HEK293 (cell line): ENCODE measurements at regions not wholly inside any gene's neighbourhood (a gene's known extent, or its start where the extent isn't known, plus 50 kb on each side); places are given as distances from the start of the nearest gene placed in this dataset.

Experiments
- AEBP2 ChIP-seq: fragments of 450-650 bp; formaldehyde crosslinking; IDR thresholded peaks from 2 replicates; pipeline ENCODE4 v1.5.1; 2016; ENCODE audit warnings: missing biosample characterization, missing genetic modification characterization, borderline replicate concordance
- ATF2 ChIP-seq: fragments of 450-650 bp; formaldehyde crosslinking; IDR thresholded peaks from 2 replicates; pipeline ENCODE4 v1.5.1; 2016; ENCODE audit warnings: missing biosample characterization, missing genetic modification characterization, low read depth
- CTCF ChIP-seq: fragments of 450-650 bp; formaldehyde crosslinking; IDR thresholded peaks from 2 replicates; pipeline ENCODE4 v1.5.1; 2016; ENCODE audit warnings: missing biosample characterization, missing genetic modification characterization
- GLIS2 ChIP-seq: fragments of 450-650 bp; formaldehyde crosslinking; IDR thresholded peaks from 2 replicates; pipeline ENCODE4 v1.5.1; 2016; ENCODE audit warnings: missing biosample characterization, missing genetic modification characterization
- SP2 ChIP-seq: fragments of 450-650 bp; formaldehyde crosslinking; IDR thresholded peaks from 2 replicates; pipeline ENCODE4 v1.5.1; 2016; ENCODE audit warnings: missing biosample characterization, missing genetic modification characterization
- YY1 ChIP-seq: fragments of 450-650 bp; formaldehyde crosslinking; IDR thresholded peaks from 2 replicates; pipeline ENCODE4 v1.5.1; 2018; ENCODE audit warnings: missing biosample characterization, missing genetic modification characterization
- ZBTB20 ChIP-seq: fragments of 450-650 bp; formaldehyde crosslinking; IDR thresholded peaks from 2 replicates; pipeline ENCODE4 v1.5.1; 2016; ENCODE audit warnings: missing biosample characterization, missing genetic modification characterization
- ZFP69B ChIP-seq: fragments of 450-650 bp; formaldehyde crosslinking; IDR thresholded peaks from 2 replicates; pipeline ENCODE4 v1.5.1; 2016; ENCODE audit warnings: missing biosample characterization, missing genetic modification characterization
- ZNF561 ChIP-seq: fragments of 450-650 bp; IDR thresholded peaks from 2 replicates; pipeline ENCODE4 v1.5.1; 2018; ENCODE audit warnings: missing biosample characterization, missing genetic modification characterization, borderline replicate concordance

GRCh38 chrX:40248822-40249221 lies 151.1 kb upstream of the BCOR start:
- TF ChIP-seq CTCF (no peak), YY1 (tag by site-specific recombination) (no peak), SP2 (tag by site-specific recombination) (no peak), ZBTB20 (tag by site-specific recombination) (no peak), AEBP2 (no peak), ATF2 (tag by site-specific recombination) (no peak), ZNF561 (tag by site-specific recombination) (no peak), ZFP69B (tag by site-specific recombination) (no peak), GLIS2 (no peak)
